SK-N-SH (cell line): ENCODE measurements at regions not wholly inside any gene's neighbourhood (a gene's known extent, or its start where the extent isn't known, plus 50 kb on each side); places are given as distances from the start of the nearest gene placed in this dataset.

Source experiments
- CTCF ChIA-PET: fragments of 300-600, 350-600 bp; formaldehyde crosslinking; extraction: SDS; loops from one replicate; lab custom pipeline; 2021; lab: Yijun Ruan, JAX
- POLR2A ChIA-PET: fragments of 350-600 bp; sonication (Branson Sonifier 250); formaldehyde crosslinking; extraction: SDS; loops from one replicate; lab custom pipeline; 2020; ENCODE audit warnings: antibody characterized with exemption, inconsistent platforms; lab: Yijun Ruan, JAX
- DNase-seq: peaks from one replicate; pipeline ENCODE4 v3.0.0; 2012
- H2AFZ ChIP-seq: fragments of 200-600 bp; sonication (generic); 2 replicates; pipeline ENCODE4 v1.8.1; 2016; ENCODE audit warnings: antibody characterized with exemption, mild to moderate bottlenecking, low read depth
- H3F3A ChIP-seq: fragments of 200-600 bp; sonication (generic); replicated peaks from 2 replicates; pipeline ENCODE3; 2016; ENCODE audit warnings: antibody characterized with exemption, mild to moderate bottlenecking; ENCODE audit not compliant: insufficient read depth
- H3K27ac ChIP-seq, 2 experiments: fragments of 200-500 bp in 1 of 2; fragments of 200-600 bp in 1 of 2; sonication (Bioruptor generic) in 1 of 2; sonication (generic), shearing (Covaris generic) in 1 of 2; 2 replicates each; pipeline versions ENCODE4 v1.5.1 to v1.6.1; 2014 to 2016; ENCODE audit warnings: low read depth in 2 of 2, inconsistent platforms in 1 of 2, low read length in 1 of 2, mild to moderate bottlenecking in 1 of 2, mixed read lengths in 1 of 2
- H3K27me3 ChIP-seq: fragments of 200-600 bp; sonication (generic), shearing (Covaris generic); 2 replicates; pipeline ENCODE4 v1.6.1; 2016; ENCODE audit warnings: mixed run types; ENCODE audit not compliant: insufficient read depth
- H3K36me3 ChIP-seq, 2 experiments: fragments of 200-500 bp in 1 of 2; fragments of 200-600 bp in 1 of 2; sonication (Bioruptor generic) in 1 of 2; sonication (generic) in 1 of 2; replicated peaks in 1 of 2; 2 replicates each; pipeline versions ENCODE3 to v1.5.1; 2014 to 2016; ENCODE audit warnings: low read length in 1 of 2, mild to moderate bottlenecking in 1 of 2; ENCODE audit not compliant: insufficient read depth in 2 of 2, control insufficient read depth in 1 of 2
- H3K4me1 ChIP-seq, 2 experiments: fragments of 200-500 bp in 1 of 2; fragments of 200-600 bp in 1 of 2; sonication (Bioruptor generic) in 1 of 2; sonication (generic), shearing (Covaris generic) in 1 of 2; 2 replicates each; pipeline versions ENCODE4 v1.5.1 to v1.6.1; 2014 to 2016; ENCODE audit warnings: low read depth in 1 of 2, low read length in 1 of 2, mixed run types in 1 of 2; ENCODE audit not compliant: insufficient read depth in 2 of 2, control insufficient read depth in 1 of 2
- H3K4me2 ChIP-seq: fragments of 200-600 bp; sonication (generic), shearing (Covaris generic); 2 replicates; pipeline ENCODE4 v1.6.1; 2017; ENCODE audit warnings: mixed run types
- H3K4me3 ChIP-seq, 2 experiments: fragments of 200-500 bp in 1 of 2; fragments of 200-600 bp in 1 of 2; sonication (Bioruptor generic) in 1 of 2; sonication (generic), shearing (Covaris generic) in 1 of 2; 2 replicates each; pipeline versions ENCODE4 v1.5.1 to v1.8.1; 2014 to 2016; ENCODE audit warnings: low read depth in 2 of 2, inconsistent platforms in 1 of 2, low read length in 1 of 2, mild to moderate bottlenecking in 1 of 2, mixed read lengths in 1 of 2, moderate library complexity in 1 of 2
- H3K79me2 ChIP-seq: fragments of 200-600 bp; sonication (generic); 2 replicates; pipeline ENCODE4 v1.8.1; 2017; ENCODE audit warnings: mild to moderate bottlenecking; ENCODE audit not compliant: insufficient read depth
- H3K9ac ChIP-seq: fragments of 200-600 bp; sonication (generic); 2 replicates; pipeline ENCODE4 v1.6.1; 2017; ENCODE audit warnings: mixed run types
- H3K9me2 ChIP-seq: fragments of 200-600 bp; sonication (generic); 2 replicates; pipeline ENCODE4 v1.6.1; 2017; ENCODE audit warnings: mixed run types
- H3K9me3 ChIP-seq: fragments of 200-600 bp; sonication (generic); 2 replicates; pipeline ENCODE4 v1.6.1; 2017; ENCODE audit warnings: mixed run types, mild to moderate bottlenecking, moderate library complexity
- H4K20me1 ChIP-seq: fragments of 200-600 bp; sonication (generic); 2 replicates; pipeline ENCODE4 v1.6.1; 2017; ENCODE audit warnings: mild to moderate bottlenecking, mixed run types; ENCODE audit not compliant: insufficient read depth
- CHD2 ChIP-seq: fragments of 150-350 bp; IDR thresholded peaks from 2 replicates; pipeline ENCODE4 v1.6.1; 2018; ENCODE audit warnings: low read length; ENCODE audit not compliant: partially characterized antibody
- ELF1 ChIP-seq: IDR thresholded peaks from 2 replicates; pipeline ENCODE4 v1.4.0; 2012
- FOXJ3 ChIP-seq: sonication (generic); formaldehyde crosslinking; IDR thresholded peaks from 2 replicates; pipeline ENCODE4 v1.5.1; 2020; ENCODE audit warnings: mild to moderate bottlenecking, missing genetic modification reagents
- FOXM1 ChIP-seq: IDR thresholded peaks from 2 replicates; pipeline ENCODE4 v1.4.0; 2012; ENCODE audit warnings: low read depth, mild to moderate bottlenecking
- JUND ChIP-seq: IDR thresholded peaks from 2 replicates; pipeline ENCODE4 v1.4.0; 2012
- MEF2A ChIP-seq: IDR thresholded peaks from 2 replicates; pipeline ENCODE4 v1.4.0; 2012; ENCODE audit warnings: low read depth, borderline replicate concordance
- RCOR1 ChIP-seq: fragments of 150-350 bp; IDR thresholded peaks from 2 replicates; pipeline ENCODE4 v1.6.1; 2017; ENCODE audit warnings: antibody characterized with exemption, low read length
- REST ChIP-seq: IDR thresholded peaks from 2 replicates; pipeline ENCODE4 v1.6.1; 2012; ENCODE audit warnings: mild to moderate bottlenecking, low read depth, low read length, moderate library complexity
- RXRA ChIP-seq: IDR thresholded peaks from 2 replicates; pipeline ENCODE4 v1.4.0; 2012; ENCODE audit warnings: low read depth, mild to moderate bottlenecking, borderline replicate concordance
- SIN3A ChIP-seq: IDR thresholded peaks from 2 replicates; pipeline ENCODE4 v1.6.1; 2012; ENCODE audit warnings: low read depth, mild to moderate bottlenecking, low read length, moderate library complexity, borderline replicate concordance
- TEAD4 ChIP-seq: IDR thresholded peaks from 2 replicates; pipeline ENCODE4 v1.4.0; 2012; ENCODE audit warnings: mild to moderate bottlenecking, borderline replicate concordance; ENCODE audit not compliant: insufficient read depth
- YY1 ChIP-seq: IDR thresholded peaks from 2 replicates; pipeline ENCODE4 v1.4.0; 2012; ENCODE audit warnings: low read depth, mild to moderate bottlenecking
- WGBS: methylation state at CpG from one replicate; pipeline ENCODE4 v1.1.6; 2017; ENCODE audit warnings: low lambda C conversion rate; 5-methylcytosine and 5-hydroxymethylcytosine counted together
- TF ChIP-seq, protein P1 (sequence below): IDR thresholded peaks from 2 replicates; pipeline ENCODE4; 2012
- TF ChIP-seq, protein P2 (sequence below): fragments of 150-350 bp; IDR thresholded peaks from 2 replicates; pipeline ENCODE4 v1.6.1; 2016; ENCODE audit warnings: mild to moderate bottlenecking, low read depth, low read length
- TF ChIP-seq, protein P3 (sequence below): fragments of 150-350 bp; IDR thresholded peaks from 2 replicates; pipeline ENCODE4 v1.6.1; 2017; ENCODE audit warnings: antibody characterized with exemption, low read length, low read depth, borderline replicate concordance

GRCh38 chr13:31611214-31611613, 128.1 kb upstream of the RXFP2 start (continued):
- TF ChIP-seq RCOR1 (no peak), CHD2 (no peak), RXRA (no peak)

DNA sequence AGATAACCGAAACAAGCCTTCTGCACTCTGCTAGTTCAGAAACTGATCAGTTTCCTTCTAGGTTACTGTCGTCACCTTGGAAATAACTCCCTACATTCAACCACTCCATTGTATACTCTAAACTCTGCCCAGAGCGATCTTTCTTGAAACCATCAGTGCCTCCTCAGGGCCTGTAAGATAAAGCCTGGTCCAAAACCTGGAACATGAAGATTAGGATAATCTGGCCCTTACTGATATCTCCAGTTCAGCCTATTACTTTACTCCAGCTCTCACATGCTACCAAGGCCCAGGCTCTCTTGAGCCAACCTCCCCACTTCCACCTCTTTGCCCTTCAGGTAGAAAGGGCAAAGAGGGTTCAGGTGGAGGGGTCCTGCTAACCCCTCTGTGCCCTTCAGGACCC, 125.3 kb upstream of the RXFP2 start:
- Histone ChIP-seq H3F3A (no peaks in the 10 kb centered on the region), H3K27ac (no peak overlapping the region), H3K4me1 (no peaks in the 10 kb centered on the region), H3K4me2 (no peak overlapping the region), H3K79me2 (no peaks in the 10 kb centered on the region), H3K9ac (no peak overlapping the region), H3K4me3 (no peak overlapping the region), H2AFZ (no peak overlapping the region), H3K36me3 (no peaks in the 10 kb centered on the region), H3K9me2 (no peaks in the 10 kb centered on the region), H4K20me1 (no peaks in the 10 kb centered on the region), H3K27me3 (no peaks in the 10 kb centered on the region), H3K9me3 (no peaks in the 10 kb centered on the region)
- DNase-seq: no peak
- no peak for TF ChIP-seq REST
- no peak for TF ChIP-seq YY1
- no peak for TF ChIP-seq FOXM1
- TF ChIP-seq MEF2A: no peak
- TF ChIP-seq, protein P1, sequence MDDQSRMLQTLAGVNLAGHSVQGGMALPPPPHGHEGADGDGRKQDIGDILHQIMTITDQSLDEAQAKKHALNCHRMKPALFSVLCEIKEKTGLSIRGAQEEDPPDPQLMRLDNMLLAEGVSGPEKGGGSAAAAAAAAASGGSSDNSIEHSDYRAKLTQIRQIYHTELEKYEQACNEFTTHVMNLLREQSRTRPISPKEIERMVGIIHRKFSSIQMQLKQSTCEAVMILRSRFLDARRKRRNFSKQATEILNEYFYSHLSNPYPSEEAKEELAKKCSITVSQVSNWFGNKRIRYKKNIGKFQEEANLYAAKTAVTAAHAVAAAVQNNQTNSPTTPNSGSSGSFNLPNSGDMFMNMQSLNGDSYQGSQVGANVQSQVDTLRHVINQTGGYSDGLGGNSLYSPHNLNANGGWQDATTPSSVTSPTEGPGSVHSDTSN: no peak
- TF ChIP-seq, protein P2, sequence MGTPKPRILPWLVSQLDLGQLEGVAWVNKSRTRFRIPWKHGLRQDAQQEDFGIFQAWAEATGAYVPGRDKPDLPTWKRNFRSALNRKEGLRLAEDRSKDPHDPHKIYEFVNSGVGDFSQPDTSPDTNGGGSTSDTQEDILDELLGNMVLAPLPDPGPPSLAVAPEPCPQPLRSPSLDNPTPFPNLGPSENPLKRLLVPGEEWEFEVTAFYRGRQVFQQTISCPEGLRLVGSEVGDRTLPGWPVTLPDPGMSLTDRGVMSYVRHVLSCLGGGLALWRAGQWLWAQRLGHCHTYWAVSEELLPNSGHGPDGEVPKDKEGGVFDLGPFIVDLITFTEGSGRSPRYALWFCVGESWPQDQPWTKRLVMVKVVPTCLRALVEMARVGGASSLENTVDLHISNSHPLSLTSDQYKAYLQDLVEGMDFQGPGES: no peak
- TF ChIP-seq FOXJ3 (CRISPR knock-in tag): no peak
- no peak for TF ChIP-seq ELF1
- TF ChIP-seq RXRA: no peak
- TF ChIP-seq, protein P3, sequence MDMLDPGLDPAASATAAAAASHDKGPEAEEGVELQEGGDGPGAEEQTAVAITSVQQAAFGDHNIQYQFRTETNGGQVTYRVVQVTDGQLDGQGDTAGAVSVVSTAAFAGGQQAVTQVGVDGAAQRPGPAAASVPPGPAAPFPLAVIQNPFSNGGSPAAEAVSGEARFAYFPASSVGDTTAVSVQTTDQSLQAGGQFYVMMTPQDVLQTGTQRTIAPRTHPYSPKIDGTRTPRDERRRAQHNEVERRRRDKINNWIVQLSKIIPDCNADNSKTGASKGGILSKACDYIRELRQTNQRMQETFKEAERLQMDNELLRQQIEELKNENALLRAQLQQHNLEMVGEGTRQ: no peak
- TF ChIP-seq SIN3A: no peak
- no peak for TF ChIP-seq JUND
- TF ChIP-seq RCOR1: no peak
- no peak for TF ChIP-seq TEAD4
- WGBS: 71% methylated on average over 3 of the region's 3 CpGs
- ChIA-PET POLR2A (no interaction called here), CTCF (no interaction called here)
